ENCODE measurements at regions not wholly inside any gene's neighbourhood (a gene's known extent, or its start where the extent isn't known, plus 50 kb on each side); places are given as distances from the start of the nearest gene placed in this dataset.

- H3K9me3 ChIP-seq (ENCODE audit: insufficient read depth, low read length): no peaks in the 10 kb centered on the region
- TF ChIP-seq CTCF (IDR thresholded peaks at IDR 0.05; ENCODE audit: low read depth, low read length) (no peak), EZH2phosphoT487 (IDR thresholded peaks at IDR 0.05; ENCODE audit: low read depth) (no peak)
- no peak overlapping the region for H3K4me2 ChIP-seq (ENCODE audit: low read length)
- no peaks in the 10 kb centered on the region for H4K20me1 ChIP-seq (ENCODE audit: insufficient read depth, low read length)
- no peaks in the 10 kb centered on the region for H3K36me3 ChIP-seq (replicated peaks; ENCODE audit: low read depth, low read length)
- H2AFZ ChIP-seq (ENCODE audit: low read depth, low read length): no peak overlapping the region
- no peak overlapping the region for H3K9ac ChIP-seq (ENCODE audit: low read length)
- H3K4me1 ChIP-seq (ENCODE audit: low read length): no peaks in the 10 kb centered on the region
- H3K27me3 ChIP-seq (ENCODE audit: low read depth, low read length): no peaks in the 10 kb centered on the region
- H3K27ac ChIP-seq (ENCODE audit: low read length): no peak overlapping the region
- no peak overlapping the region for H3K4me3 ChIP-seq (ENCODE audit: low read length)
- no peaks in the 10 kb centered on the region for H3K79me2 ChIP-seq (ENCODE audit: low read length)
These were observed 1152.0 kb downstream of the SORCS3 start for GRCh38 chr10:105793071-105793470.

DNA sequence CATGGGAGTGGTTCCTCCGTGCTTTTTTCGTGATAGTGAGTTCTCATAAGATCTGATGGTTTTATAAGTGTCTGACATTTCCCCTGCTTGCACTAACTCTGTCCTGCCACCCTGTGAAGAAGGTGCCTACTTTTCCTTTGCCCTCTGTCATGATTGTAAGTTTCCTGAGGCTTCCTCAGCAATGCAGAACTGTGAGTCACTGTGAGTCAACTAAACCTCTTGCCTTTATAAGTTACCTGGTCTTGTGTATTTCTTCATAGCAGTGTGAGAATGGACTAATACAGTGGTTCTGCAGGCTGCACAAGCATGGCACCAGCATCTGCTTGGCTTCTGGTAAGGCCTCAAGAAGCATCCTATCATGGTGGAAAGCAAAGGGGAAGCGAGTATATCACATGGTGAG is 1144.6 kb downstream of the SORCS3 start:
- no peaks in the 10 kb centered on the region for H3K9me3 ChIP-seq (ENCODE audit: insufficient read depth, low read length)
- TF ChIP-seq EZH2phosphoT487 (IDR thresholded peaks at IDR 0.05; ENCODE audit: low read depth): no peak
- TF ChIP-seq CTCF (IDR thresholded peaks at IDR 0.05; ENCODE audit: low read depth, low read length): no peak

GRCh38 chr10:105783936-105784483 is 1142.9 kb downstream of the SORCS3 start:
- Histone ChIP-seq H3K27me3 (ENCODE audit: low read depth, low read length) (no peaks in the 10 kb centered on the region), H3K4me2 (ENCODE audit: low read length) (no peak overlapping the region), H3K4me1 (ENCODE audit: low read length) (no peaks in the 10 kb centered on the region), H3K79me2 (ENCODE audit: low read length) (no peaks in the 10 kb centered on the region), H2AFZ (ENCODE audit: low read depth, low read length) (no peak overlapping the region), H3K36me3 (replicated peaks; ENCODE audit: low read depth, low read length) (no peaks in the 10 kb centered on the region), H3K9me3 (ENCODE audit: insufficient read depth, low read length) (no peaks in the 10 kb centered on the region), H3K9ac (ENCODE audit: low read length) (no peak overlapping the region), H3K27ac (ENCODE audit: low read length) (no peak overlapping the region), H3K4me3 (ENCODE audit: low read length) (no peak overlapping the region), H4K20me1 (ENCODE audit: insufficient read depth, low read length) (no peaks in the 10 kb centered on the region)
- no peak for TF ChIP-seq CTCF (IDR thresholded peaks at IDR 0.05; ENCODE audit: low read depth, low read length)
- TF ChIP-seq EZH2phosphoT487 (IDR thresholded peaks at IDR 0.05; ENCODE audit: low read depth): no peak

More for the DNA sequence above, 1144.6 kb downstream of the SORCS3 start:
- no peak overlapping the region for H3K9ac ChIP-seq (ENCODE audit: low read length)
- H3K4me1 ChIP-seq (ENCODE audit: low read length): no peaks in the 10 kb centered on the region
- no peaks in the 10 kb centered on the region for H3K36me3 ChIP-seq (replicated peaks; ENCODE audit: low read depth, low read length)
- no peak overlapping the region for H3K4me2 ChIP-seq (ENCODE audit: low read length)
- H3K27me3 ChIP-seq (ENCODE audit: low read depth, low read length): no peaks in the 10 kb centered on the region
- H2AFZ ChIP-seq (ENCODE audit: low read depth, low read length): no peak overlapping the region
- H3K4me3 ChIP-seq (ENCODE audit: low read length): no peak overlapping the region
- H4K20me1 ChIP-seq (ENCODE audit: insufficient read depth, low read length): no peaks in the 10 kb centered on the region
- H3K27ac ChIP-seq (ENCODE audit: low read length): no peak overlapping the region
- H3K79me2 ChIP-seq (ENCODE audit: low read length): no peaks in the 10 kb centered on the region

DNA sequence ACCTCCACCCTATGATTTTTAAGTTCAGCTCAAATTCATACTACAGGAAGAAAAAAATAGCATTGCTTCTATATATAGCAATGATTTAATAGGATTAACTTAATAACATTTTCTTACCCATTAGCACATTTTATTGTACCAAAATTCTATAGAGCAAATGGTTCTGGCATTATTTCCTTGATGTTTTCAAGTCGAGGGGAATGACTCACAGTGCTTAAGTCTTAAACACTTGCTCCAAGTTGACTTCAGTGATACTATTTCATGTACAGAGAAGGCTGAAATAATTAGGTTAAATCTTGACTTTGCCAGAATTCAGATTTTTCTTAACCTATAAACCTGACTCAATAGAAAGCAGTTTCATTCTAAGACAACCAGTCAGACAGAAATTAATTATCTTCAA is 1133.8 kb downstream of the SORCS3 start:
- no peaks in the 10 kb centered on the region for H3K79me2 ChIP-seq (ENCODE audit: low read length)
- TF ChIP-seq CTCF (IDR thresholded peaks at IDR 0.05; ENCODE audit: low read depth, low read length): no peak
- TF ChIP-seq EZH2phosphoT487 (IDR thresholded peaks at IDR 0.05; ENCODE audit: low read depth): no peak
- no peak overlapping the region for H3K9ac ChIP-seq (ENCODE audit: low read length)
- no peaks in the 10 kb centered on the region for H3K27me3 ChIP-seq (ENCODE audit: low read depth, low read length)
- no peak overlapping the region for H3K4me3 ChIP-seq (ENCODE audit: low read length)
- H3K4me1 ChIP-seq (ENCODE audit: low read length): no peaks in the 10 kb centered on the region
- no peak overlapping the region for H2AFZ ChIP-seq (ENCODE audit: low read depth, low read length)
- no peaks in the 10 kb centered on the region for H3K9me3 ChIP-seq (ENCODE audit: insufficient read depth, low read length)
- H3K4me2 ChIP-seq (ENCODE audit: low read length): no peak overlapping the region
- H4K20me1 ChIP-seq (ENCODE audit: insufficient read depth, low read length): no peaks in the 10 kb centered on the region
- H3K27ac ChIP-seq (ENCODE audit: low read length): no peak overlapping the region
- H3K36me3 ChIP-seq (replicated peaks; ENCODE audit: low read depth, low read length): no peaks in the 10 kb centered on the region

All from OCI-LY3 (cell line).